OCI-LY7 (cell line): ENCODE measurements at regions not wholly inside any gene's neighbourhood (a gene's known extent, or its start where the extent isn't known, plus 50 kb on each side); places are given as distances from the start of the nearest gene placed in this dataset.

Experiments
- EZH2phosphoT487 ChIP-seq: fragments of 200-600 bp; sonication (generic); IDR thresholded peaks from 2 replicates; pipeline ENCODE4 v1.6.1; 2018; ENCODE audit warnings: low read depth, borderline replicate concordance, mild to moderate bottlenecking, mixed run types, antibody characterized with exemption, low read length, moderate library complexity, mixed read lengths
- TF ChIP-seq, protein P1 (sequence below): fragments of 200-600 bp; sonication (generic); conservative IDR thresholded peaks from 2 replicates; pipeline ENCODE4 v1.5.1; 2014; ENCODE audit warnings: mild to moderate bottlenecking, antibody characterized with exemption, low read length, moderate library complexity, mixed read lengths

DNA sequence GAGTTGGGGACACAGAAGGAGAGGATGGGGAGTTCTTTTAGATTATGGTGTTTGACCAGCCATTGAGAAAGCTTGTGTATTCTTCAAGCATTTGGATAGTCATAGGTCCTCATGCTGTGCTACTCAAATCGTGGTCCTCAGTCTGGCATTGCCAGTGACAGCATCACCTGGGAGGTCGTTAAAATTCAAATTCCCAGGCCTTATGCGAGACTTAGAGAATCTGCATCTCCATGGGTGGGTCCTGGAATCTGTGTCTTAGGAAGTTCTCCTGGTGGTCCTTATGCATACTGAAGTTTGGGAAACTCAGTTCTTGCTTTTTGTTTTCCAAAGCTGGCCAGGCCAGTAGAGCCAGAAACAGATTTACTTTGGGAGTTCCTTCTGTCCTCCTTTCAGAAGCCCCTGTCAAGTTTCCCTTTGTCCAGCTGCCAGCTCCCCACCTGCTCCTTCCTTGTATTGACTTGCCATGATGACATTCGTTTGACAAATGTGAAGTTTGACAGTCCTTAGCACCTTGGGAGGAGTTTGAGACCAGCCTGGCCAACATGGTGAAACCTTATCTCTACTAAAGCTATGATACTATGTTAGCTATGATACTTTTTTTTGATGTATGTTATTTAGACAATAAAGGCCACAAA lies 95.6 kb downstream of the PALM2AKAP2 start:
- TF ChIP-seq, protein P1, sequence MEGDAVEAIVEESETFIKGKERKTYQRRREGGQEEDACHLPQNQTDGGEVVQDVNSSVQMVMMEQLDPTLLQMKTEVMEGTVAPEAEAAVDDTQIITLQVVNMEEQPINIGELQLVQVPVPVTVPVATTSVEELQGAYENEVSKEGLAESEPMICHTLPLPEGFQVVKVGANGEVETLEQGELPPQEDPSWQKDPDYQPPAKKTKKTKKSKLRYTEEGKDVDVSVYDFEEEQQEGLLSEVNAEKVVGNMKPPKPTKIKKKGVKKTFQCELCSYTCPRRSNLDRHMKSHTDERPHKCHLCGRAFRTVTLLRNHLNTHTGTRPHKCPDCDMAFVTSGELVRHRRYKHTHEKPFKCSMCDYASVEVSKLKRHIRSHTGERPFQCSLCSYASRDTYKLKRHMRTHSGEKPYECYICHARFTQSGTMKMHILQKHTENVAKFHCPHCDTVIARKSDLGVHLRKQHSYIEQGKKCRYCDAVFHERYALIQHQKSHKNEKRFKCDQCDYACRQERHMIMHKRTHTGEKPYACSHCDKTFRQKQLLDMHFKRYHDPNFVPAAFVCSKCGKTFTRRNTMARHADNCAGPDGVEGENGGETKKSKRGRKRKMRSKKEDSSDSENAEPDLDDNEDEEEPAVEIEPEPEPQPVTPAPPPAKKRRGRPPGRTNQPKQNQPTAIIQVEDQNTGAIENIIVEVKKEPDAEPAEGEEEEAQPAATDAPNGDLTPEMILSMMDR: no peak
- TF ChIP-seq EZH2phosphoT487: no peak
